Activated CD8-positive, alpha-beta memory T cell treated with anti-CD3 and anti-CD28 coated beads, Interleukin-2, amount 50 U/mL, for 1 hour (primary cell): ENCODE measurements at regions not wholly inside any gene's neighbourhood (a gene's known extent, or its start where the extent isn't known, plus 50 kb on each side); places are given as distances from the start of the nearest gene placed in this dataset.
"Not testable (repeated sequence)": the region's sequence is repeated elsewhere in the genome, so short reads cannot be mapped to it uniquely, and the experiment has no call there.

ENCODE experiments used
- DNase-seq: peaks from one replicate; pipeline ENCODE4 v3.0.0-alpha.2; 2020; ENCODE audit errors: extremely low read depth

GRCh38 chr19:30817965-30818567, 445.9 kb downstream of the ZNF536 start:
- no peak for DNase-seq

- no peak for DNase-seq
Observed at GRCh38 chr19:30817197-30817596, 445.0 kb downstream of the ZNF536 start.

DNA sequence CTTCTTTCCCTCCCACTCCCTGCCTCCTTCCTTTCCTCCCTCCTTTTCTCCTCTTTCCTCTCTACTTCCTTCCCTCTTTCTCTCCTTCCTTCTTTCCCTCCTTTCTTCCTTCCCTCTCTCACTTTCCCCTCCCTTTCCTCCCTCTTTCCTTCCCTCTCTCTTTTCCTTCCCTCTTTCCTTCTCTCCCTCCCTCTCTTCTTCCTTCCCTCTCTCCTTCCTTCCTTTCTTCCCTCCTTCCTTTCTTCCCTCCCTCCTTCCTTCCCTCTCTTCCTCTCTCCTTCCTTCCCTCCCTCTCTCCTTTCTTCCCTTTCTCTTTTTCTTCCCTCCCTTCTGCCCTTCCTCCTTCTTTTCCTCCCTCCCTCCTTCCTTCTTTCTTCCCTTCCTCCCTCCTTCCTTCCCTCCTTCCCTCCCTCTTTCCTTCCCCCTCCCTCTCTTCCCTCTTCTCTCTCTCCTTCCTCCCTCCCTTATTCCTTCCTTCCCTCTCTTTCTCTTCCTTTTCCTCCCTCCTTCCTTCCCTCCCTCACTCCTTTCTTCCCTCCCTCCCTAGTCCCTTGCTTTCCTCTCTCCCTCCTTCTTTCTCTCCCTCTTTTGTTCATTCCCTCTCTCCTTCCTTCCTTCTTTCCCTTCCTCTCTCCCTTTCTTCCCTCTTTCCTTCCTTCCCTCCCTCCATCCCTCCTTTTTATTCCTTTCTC, 443.9 kb downstream of the ZNF536 start:
- DNase-seq, result no peak

DNA sequence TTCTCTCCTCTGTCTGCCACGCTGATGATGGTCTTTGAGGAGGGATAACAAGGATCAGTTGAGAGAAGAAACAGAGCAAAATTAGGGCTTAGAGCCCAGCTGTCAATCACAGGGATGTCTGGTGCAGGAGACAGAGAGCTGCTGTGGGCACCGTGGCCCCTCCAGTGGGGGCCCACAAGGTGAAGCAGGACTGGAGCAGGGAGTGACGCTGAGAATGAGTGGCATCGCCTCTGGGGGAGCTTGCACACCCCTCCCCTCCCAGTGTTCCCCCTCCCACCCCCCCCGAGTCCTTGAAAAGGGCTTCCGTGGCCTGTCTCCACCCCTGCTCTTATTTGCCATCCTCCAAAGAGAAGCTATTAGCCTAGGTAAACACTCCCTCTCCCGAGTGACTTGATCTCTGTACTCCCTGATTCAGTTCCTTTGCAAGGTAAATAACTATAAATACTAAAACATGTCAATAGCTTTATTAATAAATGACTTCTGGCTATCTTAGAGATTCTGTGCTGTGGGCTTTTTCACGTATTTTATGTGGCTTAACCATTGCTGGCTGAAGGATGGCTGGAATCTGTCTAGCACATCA, 440.0 kb downstream of the ZNF536 start:
- DNase-seq, result no peak

DNA sequence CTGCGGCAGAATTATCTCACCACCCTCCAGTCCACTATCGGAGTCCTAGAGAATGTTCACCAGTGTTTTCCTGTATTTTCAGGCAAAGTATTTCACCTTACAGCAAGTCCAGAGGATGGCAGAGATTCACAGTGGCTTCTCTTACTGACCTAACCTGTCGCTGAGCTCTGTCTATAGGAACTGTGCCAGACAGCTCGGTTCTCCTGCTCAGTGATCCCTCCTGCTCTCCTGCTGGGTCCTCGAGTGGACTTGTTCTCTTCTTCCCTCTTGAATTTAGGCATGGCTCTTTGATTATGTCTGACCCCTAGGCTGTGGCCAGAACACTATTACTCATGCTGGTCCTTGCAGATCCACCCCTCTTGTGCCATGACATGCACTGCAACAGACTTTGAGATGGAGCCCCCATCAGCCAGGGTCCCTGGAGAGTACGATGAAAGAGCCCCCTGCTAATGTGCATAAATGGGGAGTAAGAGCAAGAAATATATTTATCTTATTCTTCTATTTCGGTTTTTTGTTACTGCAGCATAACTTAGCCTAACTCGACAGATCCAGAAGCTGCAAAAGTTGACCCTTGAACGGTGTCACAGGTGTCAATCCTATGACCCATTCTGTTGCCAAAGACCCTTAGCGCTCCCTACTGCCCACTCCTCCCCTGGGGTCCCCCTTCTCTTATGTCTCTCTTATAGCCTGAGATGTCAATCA, 439.4 kb downstream of the ZNF536 start:
- no peak for DNase-seq

DNA sequence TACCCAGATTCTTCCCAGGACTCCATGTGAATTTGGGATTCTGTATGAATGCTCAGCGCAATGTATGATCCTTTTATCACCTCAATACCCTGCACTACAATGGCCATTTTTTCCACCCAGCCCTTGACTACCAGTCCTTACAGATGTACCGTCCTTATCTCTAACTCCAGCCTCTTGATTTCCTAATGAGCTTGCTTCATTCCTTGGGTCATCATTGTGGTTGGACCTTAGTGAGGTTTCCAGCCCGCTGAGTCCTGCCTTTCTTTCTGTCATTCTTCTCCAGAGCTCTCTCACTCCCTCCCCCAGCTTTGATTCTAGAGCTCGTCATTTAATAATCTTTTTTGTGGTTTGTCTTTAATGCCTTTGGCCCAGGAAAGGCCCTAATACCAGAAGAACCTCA, 438.5 kb downstream of the ZNF536 start:
- DNase-seq, result no peak

GRCh38 chr19:30807278-30807677, 435.1 kb downstream of the ZNF536 start:
- DNase-seq, result no peak

DNA sequence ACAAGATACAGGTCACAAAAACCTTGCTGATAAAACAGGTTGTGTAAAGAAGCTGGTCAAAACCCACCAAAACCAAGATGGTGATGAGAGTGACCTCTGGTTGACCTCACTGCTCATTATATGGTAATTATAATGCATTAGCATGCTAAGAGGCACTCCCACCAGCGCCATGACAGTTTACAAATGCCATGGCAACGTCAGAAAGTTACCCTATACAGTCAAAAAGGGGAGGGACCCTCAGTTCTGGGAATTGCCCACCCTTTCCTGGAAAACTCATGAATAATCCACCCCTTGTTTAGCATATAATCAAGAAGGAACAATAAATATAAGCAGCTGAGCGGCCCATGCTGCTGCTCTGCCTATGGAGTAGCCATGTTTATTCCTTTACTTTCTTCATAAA, 434.1 kb downstream of the ZNF536 start:
- no peak for DNase-seq

- no peak for DNase-seq
Observed at GRCh38 chr19:30804751-30805150, 432.6 kb downstream of the ZNF536 start.

- DNase-seq, result not testable (repeated sequence)
Observed at GRCh38 chr19:30804333-30804732, 432.1 kb downstream of the ZNF536 start.

DNA sequence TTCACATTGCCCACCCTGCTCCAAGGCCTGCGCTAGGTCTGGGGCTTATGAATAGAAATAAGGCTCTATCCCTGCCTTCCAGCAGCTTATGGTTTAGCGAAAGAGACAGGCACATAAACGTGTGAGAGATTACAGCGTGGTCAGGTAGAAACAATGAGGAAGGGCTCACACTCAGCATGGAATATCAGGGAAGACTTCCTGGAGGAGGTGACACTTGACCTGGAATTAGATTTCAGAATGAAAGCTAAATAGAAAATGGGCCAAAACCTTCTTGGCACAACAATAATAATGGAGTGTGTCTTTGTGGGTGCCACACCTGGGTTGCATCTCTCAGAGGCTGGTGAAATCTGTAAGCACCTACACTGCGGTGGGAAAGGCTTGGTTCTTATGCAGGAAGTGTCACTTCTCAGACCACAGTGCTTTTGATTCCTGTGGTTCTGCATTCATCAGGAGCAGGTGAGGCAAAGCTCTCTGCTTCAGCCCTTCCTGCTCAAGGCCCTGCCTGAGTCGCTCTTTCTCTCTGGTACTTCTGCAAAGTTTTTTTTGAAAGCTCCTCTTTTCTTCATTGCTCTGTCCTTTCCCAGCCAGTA, 430.3 kb downstream of the ZNF536 start:
- DNase-seq, result no peak

GRCh38 chr19:30799865-30800755, 427.9 kb downstream of the ZNF536 start:
- DNase-seq, result no peak

DNA sequence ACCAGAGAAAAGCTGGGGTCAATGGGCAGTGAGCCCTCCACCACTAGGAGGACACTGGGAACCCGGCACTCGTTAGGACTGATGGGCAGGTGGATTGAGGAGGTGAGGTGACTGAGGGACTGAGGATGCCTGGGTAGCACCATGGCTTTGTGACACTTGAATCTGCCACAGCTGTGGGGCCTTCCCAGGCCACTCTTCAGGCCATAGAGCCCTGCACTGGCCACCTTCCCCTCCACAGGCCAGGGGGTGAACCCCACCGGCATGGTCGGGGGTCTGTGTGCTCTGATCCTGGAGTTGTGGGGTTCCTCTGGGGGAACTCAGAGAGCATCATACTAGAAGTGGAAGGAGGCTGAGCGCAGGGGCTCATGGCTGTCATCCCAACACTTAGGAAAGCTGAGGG, 423.5 kb downstream of the ZNF536 start:
- no peak for DNase-seq

DNA sequence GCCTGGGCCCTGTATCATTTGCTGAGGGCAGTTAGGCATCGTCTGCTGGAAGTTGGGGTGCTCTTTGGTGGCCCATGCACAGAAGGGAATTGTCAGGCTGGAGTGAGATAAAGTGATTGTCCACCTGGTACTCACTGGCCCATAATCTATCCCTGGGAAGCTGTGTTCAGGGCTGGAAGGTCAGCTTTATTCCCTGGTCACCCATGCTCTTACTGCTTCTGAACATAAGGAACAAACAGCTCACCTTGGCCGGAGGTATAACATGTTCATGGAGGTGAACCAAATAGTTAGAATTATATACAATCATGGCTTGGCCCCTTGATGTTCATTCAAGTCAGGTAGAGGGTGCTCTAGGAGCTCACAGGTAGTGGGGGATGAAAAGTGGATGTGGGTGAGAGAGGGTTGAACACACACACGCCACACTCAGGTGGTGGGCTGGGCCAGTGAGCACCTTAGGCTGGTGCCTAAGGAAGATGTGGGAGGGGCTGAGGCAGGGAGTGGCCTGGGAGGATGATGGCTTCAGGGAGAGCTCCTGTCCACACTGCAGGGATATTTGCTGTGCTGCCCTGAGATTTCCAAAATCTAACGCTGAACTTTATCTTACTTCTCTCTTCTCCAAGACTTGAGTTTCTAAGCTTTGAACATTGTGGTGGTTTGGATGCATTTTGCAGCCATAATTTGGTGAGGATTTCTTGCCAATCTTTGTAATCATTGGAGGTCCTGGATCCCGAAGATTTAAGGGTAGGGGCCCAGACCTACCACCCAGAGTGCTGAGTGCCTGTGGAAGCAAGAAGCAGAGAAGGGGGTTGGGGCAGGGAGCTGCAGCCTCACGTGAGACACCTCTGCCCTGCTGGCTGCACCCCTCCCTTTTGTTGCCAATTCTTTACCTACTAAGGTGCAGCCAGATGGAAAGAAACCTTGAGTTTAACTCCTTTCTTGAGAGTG, 420.6 kb downstream of the ZNF536 start:
- no peak for DNase-seq

GRCh38 chr19:30791088-30791487, 418.9 kb downstream of the ZNF536 start:
- DNase-seq, result no peak

DNA sequence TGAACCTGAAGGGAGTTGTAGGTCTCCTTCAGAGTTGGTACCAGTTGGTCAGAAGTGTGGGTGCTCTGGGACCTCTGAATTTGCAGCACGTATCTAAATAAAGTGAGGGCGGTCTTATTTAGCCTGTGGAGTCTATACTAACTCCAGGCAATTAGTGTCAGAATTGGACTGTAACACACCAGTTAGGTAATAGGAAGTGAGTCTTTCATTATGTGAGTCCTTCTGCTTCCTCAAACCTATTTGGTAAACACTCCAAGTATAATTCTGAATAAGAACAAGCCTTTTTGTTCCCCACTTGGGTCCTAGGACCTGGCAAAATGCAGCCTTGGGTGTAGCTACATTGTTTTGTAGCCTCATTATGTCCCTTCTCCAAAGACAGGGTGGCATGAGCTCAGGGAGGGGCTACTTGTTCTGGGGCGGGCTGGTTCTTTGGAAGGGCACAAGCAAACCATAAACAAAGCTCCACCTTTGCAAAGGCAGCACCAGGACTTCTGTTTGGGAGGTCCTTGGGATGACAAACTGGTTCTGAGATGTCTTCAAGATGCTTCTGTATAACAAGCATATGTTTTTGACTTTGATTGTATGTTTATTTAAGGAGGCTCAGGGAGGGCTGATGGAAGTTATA, 418.0 kb downstream of the ZNF536 start:
- no peak for DNase-seq

DNA sequence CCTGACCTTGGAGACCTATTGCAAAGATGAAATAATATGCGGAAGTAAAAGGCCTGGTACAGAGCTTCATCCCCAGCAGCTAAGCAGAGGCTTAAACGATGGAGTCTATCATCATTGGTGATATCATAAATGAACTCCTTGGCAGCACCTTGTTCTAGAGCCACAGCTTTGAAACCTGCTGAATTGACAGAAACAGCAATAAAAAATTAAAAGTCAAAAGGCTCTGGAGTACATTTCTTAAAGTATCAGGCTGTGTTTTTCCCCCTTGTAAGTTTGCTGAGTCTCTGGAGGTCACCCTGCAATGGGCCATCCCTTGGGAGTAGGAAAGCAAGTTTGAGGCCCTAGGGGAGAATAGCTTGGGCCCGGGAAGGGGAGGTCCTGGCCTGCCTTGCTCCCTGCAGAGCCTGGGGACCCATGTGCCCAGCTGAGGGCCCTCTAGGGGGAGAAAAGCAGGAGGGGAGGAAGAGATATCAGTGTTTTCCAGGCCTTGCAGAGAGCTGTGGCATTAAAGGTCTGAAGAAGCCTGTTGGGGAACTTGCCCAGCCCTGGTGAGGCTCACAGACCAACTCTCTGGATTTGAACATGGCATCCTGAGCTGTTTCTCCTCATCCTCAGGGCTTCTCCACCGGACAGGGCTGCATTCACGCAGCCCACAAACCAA, 416.1 kb downstream of the ZNF536 start:
- no peak for DNase-seq

GRCh38 chr19:30785458-30786137, 413.4 kb downstream of the ZNF536 start:
- no peak for DNase-seq
